K562 (cell line): ENCODE measurements at regions not wholly inside any gene's neighbourhood (a gene's known extent, or its start where the extent isn't known, plus 50 kb on each side); places are given as distances from the start of the nearest gene placed in this dataset.

Source experiments
- ATAC-seq: fragments of 200-7000 bp; cut with Tn5 transposase; 3 replicates; pipeline ENCODE4 v1.9.1; 2020; ENCODE audit warnings: moderate library complexity
- BruUV-seq: library from RNA; stranded (reverse); fragments of 400-500 nt; replicated peaks from 2 replicates; lab custom pipeline; 2021; lab: Mats Ljungman, UMichigan
- CTCF ChIA-PET: fragments of 300-600 bp; formaldehyde crosslinking; extraction: SDS; loops from one replicate; lab custom pipeline; 2021; ENCODE audit warnings: low intra/inter-chr PET ratio; lab: Yijun Ruan, JAX
- POLR2A ChIA-PET: fragments of 300-600, 350-650 bp; sonication (Branson Sonifier 250); formaldehyde crosslinking; extraction: SDS; loops from one replicate; lab custom pipeline; 2021; ENCODE audit warnings: antibody characterized with exemption, inconsistent platforms; lab: Yijun Ruan, JAX
- DNase-seq, 4 experiments: peaks; one replicate each; pipeline versions ENCODE4 v3.0.0 to v3.0.0-alpha.2; 2011 to 2018; ENCODE audit warnings: low spot score in 3 of 4, mixed read lengths in 3 of 4; ENCODE audit errors: extremely low read depth in 1 of 4
- FAIRE-seq: peaks from 2 replicates; lab custom pipeline; 2011; peaks lifted over from hg19 to GRCh38; lab: Jason Lieb, UNC
- H2AFZ ChIP-seq: 2 replicates; pipeline ENCODE4 v1.6.0; 2011; ENCODE audit warnings: low read depth, low read length, control low read depth, inconsistent platforms
- H3K27ac ChIP-seq: fragments of 200-600 bp; 3 replicates; pipeline ENCODE4 v1.8.0; 2011; ENCODE audit warnings: low read depth, mild to moderate bottlenecking, control low read depth, inconsistent platforms, low read length, moderate library complexity, mixed read lengths; ENCODE audit errors: extremely low read depth
- H3K27me3 ChIP-seq, 2 experiments: fragments of 300-600 bp in 1 of 2; 2 replicates in 1 of 2; 3 replicates in 1 of 2; pipeline versions ENCODE4 v1.6.0 to v1.8.0; 2011; ENCODE audit warnings: inconsistent platforms in 2 of 2, low read length in 2 of 2, mild to moderate bottlenecking in 1 of 2, mixed read lengths in 1 of 2, moderate library complexity in 1 of 2; ENCODE audit not compliant: control insufficient read depth in 2 of 2, insufficient read depth in 2 of 2
- H3K36me3 ChIP-seq: fragments of 300-600 bp; 3 replicates; pipeline ENCODE4 v1.8.0; 2011; ENCODE audit warnings: mild to moderate bottlenecking, low read length, inconsistent platforms; ENCODE audit not compliant: control insufficient read depth, insufficient read depth
- H3K4me1 ChIP-seq, 2 experiments: fragments of 200-600 bp in 1 of 2; replicated peaks in 1 of 2; 2 replicates in 1 of 2; 3 replicates in 1 of 2; pipeline versions ENCODE4 v1.5.1 to v1.8.0; 2011; ENCODE audit warnings: inconsistent platforms in 2 of 2, low read length in 2 of 2, mild to moderate bottlenecking in 1 of 2, mixed read lengths in 1 of 2, moderate library complexity in 1 of 2; ENCODE audit not compliant: control insufficient read depth in 2 of 2, insufficient read depth in 2 of 2
- H3K4me2 ChIP-seq: 2 replicates; pipeline ENCODE4 v1.6.1; 2011; ENCODE audit warnings: low read length, control low read depth, inconsistent platforms, mixed read lengths; ENCODE audit not compliant: insufficient read depth
- H3K4me3 ChIP-seq: fragments of 200-600 bp; sonication (generic), shearing (Covaris generic); 2 replicates; pipeline ENCODE4 v1.5.1; 2016; ENCODE audit warnings: control low read depth, inconsistent platforms
- H3K79me2 ChIP-seq: fragments of 200-600 bp; 3 replicates; pipeline ENCODE4 v1.8.0; 2011; ENCODE audit warnings: low read length, inconsistent platforms; ENCODE audit not compliant: control insufficient read depth, insufficient read depth
- H3K9ac ChIP-seq, 2 experiments: 2 replicates each; pipeline versions ENCODE4 v1.6.0 to v1.6.1; 2011; ENCODE audit warnings: low read depth in 2 of 2, low read length in 2 of 2, control low read depth in 1 of 2, inconsistent platforms in 1 of 2, mild to moderate bottlenecking in 1 of 2, mixed read lengths in 1 of 2; ENCODE audit not compliant: insufficient read depth in 1 of 2
- H3K9me1 ChIP-seq: one replicate; pipeline ENCODE4 v1.6.0; 2011; ENCODE audit warnings: inconsistent platforms, mild to moderate bottlenecking, low read length, moderate library complexity; ENCODE audit not compliant: control insufficient read depth, insufficient read depth
- H3K9me3 ChIP-seq: replicated peaks from 2 replicates; pipeline ENCODE4 v1.5.1; 2011; ENCODE audit warnings: low read depth, low read length, inconsistent platforms; ENCODE audit not compliant: control insufficient read depth, insufficient read depth
- H4K20me1 ChIP-seq: replicated peaks from 2 replicates; pipeline ENCODE4 v1.6.1; 2011; ENCODE audit warnings: low read length, inconsistent platforms, mixed read lengths; ENCODE audit not compliant: control insufficient read depth, insufficient read depth
- ATF6 ChIP-seq: sonication (generic); formaldehyde crosslinking; IDR thresholded peaks from 2 replicates; pipeline ENCODE4 v1.4.0; 2020; ENCODE audit warnings: mild to moderate bottlenecking, missing genetic modification reagents
- FOXO4 ChIP-seq: fragments of 450-650 bp; formaldehyde crosslinking; IDR thresholded peaks from 2 replicates; pipeline ENCODE4 v1.4.0; 2020; ENCODE audit warnings: mild to moderate bottlenecking, moderate library complexity
- IFI16 ChIP-seq: fragments of 250-450 bp; sonication (Bioruptor Pico); IDR thresholded peaks from 2 replicates; pipeline ENCODE4 v2.1.2; 2022; ENCODE audit warnings: mild to moderate bottlenecking, inconsistent platforms
- MBD1 ChIP-seq: fragments of 250-450 bp; sonication (Bioruptor Pico); IDR thresholded peaks from 2 replicates; pipeline ENCODE4 v1.8.0; 2022; ENCODE audit warnings: inconsistent platforms
- WGBS: fragments of 100-300 bp; shearing (Covaris generic); methylation state at CpG from one replicate; pipeline ENCODE4 v1.1.6; 2016; ENCODE audit warnings: low coverage, mixed read lengths; ENCODE audit not compliant: insufficient coverage; ENCODE audit errors: missing lambda C conversion rate; 5-methylcytosine and 5-hydroxymethylcytosine counted together
- in situ Hi-C: fragments of 300-500 bp; cut with MboI; formaldehyde crosslinking; loops from 4 replicates; pipeline ENCODE4 v1.15.0; 2018; ENCODE audit warnings: inconsistent platforms, mixed read lengths
- intact Hi-C: fragments of 100-400 bp; cut with micrococcal nuclease; formaldehyde crosslinking; loops from 2 replicates; pipeline ENCODE4 v1.14.2; 2022

GRCh38 chr12:91395628-91396135, 213.1 kb upstream of the DCN start:
- DNase-seq = no peak
- Histone ChIP-seq H3K27me3 (no peaks in the 10 kb centered on the region), H4K20me1 (no peaks in the 10 kb centered on the region), H3K4me2 (no peak overlapping the region), H3K4me3 (no peak overlapping the region), H3K9ac (no peak overlapping the region), H3K79me2 (no peaks in the 10 kb centered on the region), H3K27ac (no peak overlapping the region), H3K9me3 (no peaks in the 10 kb centered on the region), H3K4me1 (peaks cover 0 to 5% of the 10 kb centered on the region in 2 experiments; a peak in 2 of 5 replicates), H3K36me3 (peaks cover 9% of the 10 kb centered on the region; the same call in 2 of the 3 replicates), H2AFZ (no peak overlapping the region), H3K9me1 (no peaks in the 10 kb centered on the region)
- POLR2A ChIA-PET = interaction anchor here (0.7 kb wide), 1 partner anchor 112 kb away, joined by 3 read pairs; no protein-coding TSS in a partner anchor
- CTCF ChIA-PET = no interaction called here
- BruUV-seq = no TSS peak
- FAIRE-seq = no peak
- WGBS = 74% methylated on average over 4 of the region's 5 CpGs
- TF ChIP-seq FOXO4 = no peak
- no peak for TF ChIP-seq IFI16 (CRISPR knock-in tag)
- no peak for TF ChIP-seq MBD1 (CRISPR knock-in tag)
- no peak for TF ChIP-seq ATF6 (CRISPR knock-in tag)
- intact Hi-C loops (no loop called here), in situ Hi-C loops (no loop called here)
- ATAC-seq = no peak
